HL-60 (cell line): ENCODE measurements at regions not wholly inside any gene's neighbourhood (a gene's known extent, or its start where the extent isn't known, plus 50 kb on each side); places are given as distances from the start of the nearest gene placed in this dataset.

Experiments
- POLR2AphosphoS5 ChIP-seq: IDR thresholded peaks from 2 replicates; pipeline ENCODE4 v1.6.1; 2012; ENCODE audit warnings: low read depth
- TF ChIP-seq, protein P1 (sequence below): IDR thresholded peaks from one replicate; pipeline ENCODE4 v1.5.1; 2011; ENCODE audit warnings: low read length, control low read depth, inconsistent platforms; ENCODE audit not compliant: insufficient read depth

- TF ChIP-seq, protein P1, sequence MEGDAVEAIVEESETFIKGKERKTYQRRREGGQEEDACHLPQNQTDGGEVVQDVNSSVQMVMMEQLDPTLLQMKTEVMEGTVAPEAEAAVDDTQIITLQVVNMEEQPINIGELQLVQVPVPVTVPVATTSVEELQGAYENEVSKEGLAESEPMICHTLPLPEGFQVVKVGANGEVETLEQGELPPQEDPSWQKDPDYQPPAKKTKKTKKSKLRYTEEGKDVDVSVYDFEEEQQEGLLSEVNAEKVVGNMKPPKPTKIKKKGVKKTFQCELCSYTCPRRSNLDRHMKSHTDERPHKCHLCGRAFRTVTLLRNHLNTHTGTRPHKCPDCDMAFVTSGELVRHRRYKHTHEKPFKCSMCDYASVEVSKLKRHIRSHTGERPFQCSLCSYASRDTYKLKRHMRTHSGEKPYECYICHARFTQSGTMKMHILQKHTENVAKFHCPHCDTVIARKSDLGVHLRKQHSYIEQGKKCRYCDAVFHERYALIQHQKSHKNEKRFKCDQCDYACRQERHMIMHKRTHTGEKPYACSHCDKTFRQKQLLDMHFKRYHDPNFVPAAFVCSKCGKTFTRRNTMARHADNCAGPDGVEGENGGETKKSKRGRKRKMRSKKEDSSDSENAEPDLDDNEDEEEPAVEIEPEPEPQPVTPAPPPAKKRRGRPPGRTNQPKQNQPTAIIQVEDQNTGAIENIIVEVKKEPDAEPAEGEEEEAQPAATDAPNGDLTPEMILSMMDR, result no peak
- TF ChIP-seq POLR2AphosphoS5, result no peak
These were observed 158.5 kb upstream of the SGO1 start for GRCh38 chr3:20344400-20344959.
